ENCODE measurements at regions not wholly inside any gene's neighbourhood (a gene's known extent, or its start where the extent isn't known, plus 50 kb on each side); places are given as distances from the start of the nearest gene placed in this dataset.
"Not testable (repeated sequence)": the region's sequence is repeated elsewhere in the genome, so short reads cannot be mapped to it uniquely, and the experiment has no call there.

- no peak overlapping the region for H3K27ac ChIP-seq
- intact Hi-C loops (cut with DNase I) = no loop called here
- H3K4me3 ChIP-seq = no peak overlapping the region
- 86 to 96% methylated on average over 6 to 7 of the region's 7 CpGs for WGBS, 2 donors
- TF ChIP-seq CTCF (IDR thresholded peaks at IDR 0.05) (no peak), POLR2A (IDR thresholded peaks at IDR 0.05) (no peak)
- H3K4me1 ChIP-seq = peaks cover 0 to 19% (median 0%) of the 10 kb centered on the region in 3 donors
- H3K27me3 ChIP-seq = peaks cover 0 to 47% (median 0%) of the 10 kb centered on the region in 4 donors
- H3K36me3 ChIP-seq = no peaks in the 10 kb centered on the region
- DNase-seq = no peak
- no peaks in the 10 kb centered on the region for H3K9me3 ChIP-seq
These were observed 163.5 kb downstream of the OR2B2 start for GRCh38 chr6:27748661-27749060.

- DNase-seq = no peak
- no peaks in the 10 kb centered on the region for H3K9me3 ChIP-seq
- no peak overlapping the region for H3K4me3 ChIP-seq
- H3K36me3 ChIP-seq = no peaks in the 10 kb centered on the region
- H3K27ac ChIP-seq = no peak overlapping the region
- TF ChIP-seq CTCF (IDR thresholded peaks at IDR 0.05) (no peak), POLR2A (IDR thresholded peaks at IDR 0.05) (no peak)
- peaks cover 0 to 11% (median 0%) of the 10 kb centered on the region in 3 donors for H3K4me1 ChIP-seq
- H3K27me3 ChIP-seq = peaks cover 0 to 56% (median 0%) of the 10 kb centered on the region in 4 donors
- intact Hi-C loops (cut with DNase I) = no loop called here
- 80 to 93% methylated on average over 2 to 6 of the region's 6 CpGs for WGBS, 2 donors
These were observed 164.6 kb downstream of the OR2B2 start for GRCh38 chr6:27747637-27748036.

GRCh38 chr6:27746860-27747259, 165.3 kb downstream of the OR2B2 start:
- 26 to 33% methylated on average over 4 of the region's 4 CpGs for WGBS, 2 donors
- H3K4me1 ChIP-seq; H3K4me3 ChIP-seq; H3K36me3 ChIP-seq; DNase-seq; H3K27ac ChIP-seq; intact Hi-C loops (cut with DNase I); H3K9me3 ChIP-seq: not testable (repeated sequence)
- H3K27me3 ChIP-seq = peaks cover 0 to 62% (median 0%) of the 10 kb centered on the region in 4 donors

- H3K27me3 ChIP-seq = peaks cover 0 to 71% (median 0%) of the 10 kb centered on the region in 4 donors
- intact Hi-C loops (cut with DNase I) = no loop called here
These were observed 168.4 kb downstream of the OR2B2 start for GRCh38 chr6:27743787-27744186.

GRCh38 chr6:27742833-27743573, 169.2 kb downstream of the OR2B2 start:
- Histone ChIP-seq H3K4me3 (no peak overlapping the region), H3K4me1 (no peaks in the 10 kb centered on the region), H3K27me3 (peaks cover 0 to 71% (median 0%) of the 10 kb centered on the region in 4 donors), H3K36me3 (no peaks in the 10 kb centered on the region), H3K9me3 (no peaks in the 10 kb centered on the region), H3K27ac (no peak overlapping the region)
- intact Hi-C loops (cut with DNase I) = no loop called here
- TF ChIP-seq CTCF (IDR thresholded peaks at IDR 0.05) (no peak), POLR2A (IDR thresholded peaks at IDR 0.05) (no peak)
- no peak for DNase-seq
- 51 to 65% methylated on average over 10 of the region's 10 CpGs for WGBS, 2 donors

More at GRCh38 chr6:27743787-27744186, 168.4 kb downstream of the OR2B2 start:
- Histone ChIP-seq H3K4me1 (no peaks in the 10 kb centered on the region), H3K27ac (no peak overlapping the region), H3K36me3 (no peaks in the 10 kb centered on the region), H3K9me3 (no peaks in the 10 kb centered on the region), H3K4me3 (no peak overlapping the region)
- TF ChIP-seq POLR2A (IDR thresholded peaks at IDR 0.05) (no peak), CTCF (IDR thresholded peaks at IDR 0.05) (no peak)
- DNase-seq = no peak
- 18 to 23% methylated on average over 5 to 7 of the region's 7 CpGs for WGBS, 2 donors

- H3K9me3 ChIP-seq; intact Hi-C loops (cut with DNase I); H3K4me3 ChIP-seq; H3K4me1 ChIP-seq; H3K36me3 ChIP-seq; DNase-seq; H3K27ac ChIP-seq: not testable (repeated sequence)
- peaks cover 0 to 47% (median 0%) of the 10 kb centered on the region in 4 donors for H3K27me3 ChIP-seq
- 85 to 87% methylated on average over 8 of the region's 8 CpGs for WGBS, 2 donors
These were observed 172.3 kb downstream of the OR2B2 start for GRCh38 chr6:27739902-27740301.

Measured in esophagus squamous epithelium (tissue), 5 donors.